Endothelial cell (in vitro differentiated cells): ENCODE measurements at regions not wholly inside any gene's neighbourhood (a gene's known extent, or its start where the extent isn't known, plus 50 kb on each side); places are given as distances from the start of the nearest gene placed in this dataset.

Experiments
- DNase-seq: peaks from one replicate; pipeline ENCODE4 v3.0.0; 2021; ENCODE audit warnings: low spot score
- H3K27ac Mint-ChIP-seq: one replicate; pipeline ENCODE4 v1.8.0; 2021; ENCODE audit warnings: mixed read lengths, inconsistent platforms; ENCODE audit not compliant: unreplicated experiment
- H3K27me3 Mint-ChIP-seq: one replicate; pipeline ENCODE4 v1.8.0; 2021; ENCODE audit warnings: mild to moderate bottlenecking, moderate library complexity, mixed read lengths, inconsistent platforms; ENCODE audit not compliant: unreplicated experiment
- H3K36me3 Mint-ChIP-seq: one replicate; pipeline ENCODE4 v1.8.0; 2021; ENCODE audit warnings: mild to moderate bottlenecking, low read depth, mixed read lengths, inconsistent platforms; ENCODE audit not compliant: unreplicated experiment
- H3K4me1 Mint-ChIP-seq: one replicate; pipeline ENCODE4 v1.8.0; 2021; ENCODE audit warnings: mild to moderate bottlenecking, mixed read lengths, inconsistent platforms; ENCODE audit not compliant: unreplicated experiment
- H3K4me3 Mint-ChIP-seq: one replicate; pipeline ENCODE4 v1.8.0; 2021; ENCODE audit warnings: mild to moderate bottlenecking, mixed read lengths, inconsistent platforms; ENCODE audit not compliant: unreplicated experiment
- H3K9me3 Mint-ChIP-seq: one replicate; pipeline ENCODE4 v1.8.0; 2021; ENCODE audit warnings: mixed read lengths, inconsistent platforms; ENCODE audit not compliant: unreplicated experiment
- CTCF ChIP-seq: fragments of 200-600 bp; sonication (generic); IDR thresholded peaks from one replicate; pipeline ENCODE4 v1.5.0; 2021; ENCODE audit warnings: antibody characterized with exemption; ENCODE audit not compliant: unreplicated experiment

GRCh38 chr12:75932241-75932640, 99.3 kb downstream of the PHLDA1 start:
- Mint-ChIP-seq H3K27me3 (peaks cover 10% of the 10 kb centered on the region), H3K36me3 (peaks cover 2% of the 10 kb centered on the region), H3K9me3 (no peaks in the 10 kb centered on the region), H3K27ac (no peak overlapping the region), H3K4me1 (peaks cover 7% of the 10 kb centered on the region), H3K4me3 (no peak overlapping the region)
- DNase-seq = no peak
- no peak for TF ChIP-seq CTCF

GRCh38 chr12:75923964-75924666, 107.5 kb downstream of the PHLDA1 start:
- Mint-ChIP-seq H3K36me3 (peaks cover 24% of the 10 kb centered on the region), H3K27me3 (peaks cover 14% of the 10 kb centered on the region), H3K4me3 (no peak overlapping the region), H3K4me1 (no peaks in the 10 kb centered on the region), H3K9me3 (peaks cover 12% of the 10 kb centered on the region), H3K27ac (no peak overlapping the region)
- DNase-seq = no peak
- TF ChIP-seq CTCF = no peak

- Mint-ChIP-seq H3K4me1 (peaks cover 2% of the 10 kb centered on the region), H3K27me3 (peaks cover 10% of the 10 kb centered on the region), H3K27ac (no peak overlapping the region), H3K4me3 (no peak overlapping the region), H3K36me3 (peaks cover 24% of the 10 kb centered on the region), H3K9me3 (peaks cover 12% of the 10 kb centered on the region)
- no peak for TF ChIP-seq CTCF
- no peak for DNase-seq
These were observed 108.5 kb downstream of the PHLDA1 start for GRCh38 chr12:75922944-75923642.

GRCh38 chr12:75921622-75922289, 109.8 kb downstream of the PHLDA1 start:
- Mint-ChIP-seq H3K27ac (no peak overlapping the region), H3K36me3 (peaks cover 20% of the 10 kb centered on the region), H3K4me1 (peaks cover 11% of the 10 kb centered on the region), H3K9me3 (peaks cover 12% of the 10 kb centered on the region), H3K4me3 (no peak overlapping the region), H3K27me3 (peaks cover 5% of the 10 kb centered on the region)
- no peak for DNase-seq
- TF ChIP-seq CTCF = no peak

- peaks cover 11% of the 10 kb centered on the region for H3K4me1 Mint-ChIP-seq
- peaks cover 2% of the 10 kb centered on the region for H3K27me3 Mint-ChIP-seq
- no peak for TF ChIP-seq CTCF
- no peak for DNase-seq
- H3K9me3 Mint-ChIP-seq = no peaks in the 10 kb centered on the region
- no peaks in the 10 kb centered on the region for H3K36me3 Mint-ChIP-seq
- H3K27ac Mint-ChIP-seq = no peak overlapping the region
- no peak overlapping the region for H3K4me3 Mint-ChIP-seq
These were observed 113.9 kb downstream of the PHLDA1 start for GRCh38 chr12:75917715-75918114.
